ENCODE measurements at regions not wholly inside any gene's neighbourhood (a gene's known extent, or its start where the extent isn't known, plus 50 kb on each side); places are given as distances from the start of the nearest gene placed in this dataset.

GRCh38 chr5:116626272-116626723 lies 51.7 kb upstream of the SEMA6A start:
- TF ChIP-seq CTCF (IDR thresholded peaks at IDR 0.05; ENCODE audit: borderline replicate concordance) = no peak
- DNase-seq = peak; percentile 68
- peak overlapping the region; percentile 76 for H3K27ac ChIP-seq (replicated peaks)
- H3K27me3 ChIP-seq (ENCODE audit: low read depth) = no peaks in the 10 kb centered on the region
- intact Hi-C loops (cut with micrococcal nuclease) = no loop called here
- no peaks in the 10 kb centered on the region for H3K9me3 ChIP-seq (replicated peaks)
- peaks cover 17% of the 10 kb centered on the region for H3K4me1 ChIP-seq
- peak overlapping the region; percentile 40 for H3K4me3 ChIP-seq
- H3K36me3 ChIP-seq = no peaks in the 10 kb centered on the region

Data from left ventricle myocardium inferior (tissue), 1 donor.